Breast epithelium (tissue), 4 donors: ENCODE measurements at regions not wholly inside any gene's neighbourhood (a gene's known extent, or its start where the extent isn't known, plus 50 kb on each side); places are given as distances from the start of the nearest gene placed in this dataset.

ENCODE experiments used
- DNase-seq, 2 donors: peaks; one replicate each; pipeline ENCODE4 v3.0.0-alpha.2; 2019; ENCODE audit warnings: low spot score in 2 of 2
- H3K27ac ChIP-seq, 2 donors: fragments of 200-600 bp; sonication (generic) in 1 of 2; one replicate each; pipeline ENCODE4 v1.5.1; 2016 to 2019; ENCODE audit warnings: mild to moderate bottlenecking in 1 of 2
- H3K27me3 ChIP-seq, 2 donors: fragments of 200-600 bp; sonication (generic) in 1 of 2; one replicate each; pipeline versions ENCODE4 v1.5.1 to v1.6.0; 2017 to 2019; ENCODE audit warnings: control low read depth in 1 of 2, mild to moderate bottlenecking in 1 of 2
- H3K36me3 ChIP-seq: fragments of 200-600 bp; one replicate; pipeline ENCODE4 v1.5.1; 2019
- H3K4me1 ChIP-seq, 2 donors: fragments of 200-600 bp; sonication (generic); one replicate each; pipeline ENCODE4 v1.5.1; 2016 to 2019; ENCODE audit warnings: control low read depth in 1 of 2
- H3K4me3 ChIP-seq, 3 donors: fragments of 200-600 bp; sonication (generic); 1 replicate in 2 of 3; 2 replicates in 1 of 3; pipeline ENCODE4 v1.5.1; 2016 to 2019; ENCODE audit warnings: mild to moderate bottlenecking in 3 of 3, moderate library complexity in 2 of 3
- H3K9me3 ChIP-seq, 2 donors: fragments of 200-600 bp; sonication (generic) in 1 of 2; one replicate each; pipeline ENCODE4 v1.5.1; 2016 to 2019; ENCODE audit warnings: control low read depth in 1 of 2
- POLR2A ChIP-seq: fragments of 450-650 bp; IDR thresholded peaks from one replicate; pipeline ENCODE4 v1.6.1; 2016; ENCODE audit warnings: antibody characterized with exemption, mild to moderate bottlenecking, moderate library complexity
- POLR2AphosphoS5 ChIP-seq, 3 donors: sonication (generic); formaldehyde crosslinking; IDR thresholded peaks; one replicate each; pipeline ENCODE4 v1.6.1; 2017; ENCODE audit warnings: antibody characterized with exemption in 3 of 3
- intact Hi-C: fragments of 100-400 bp; cut with DNase I; formaldehyde crosslinking; loops from one replicate; pipeline ENCODE4 v1.15.1; 2023; ENCODE audit warnings: low total_unique reads
- TF ChIP-seq, protein P1 (sequence below), 3 donors: fragments of 450-650 bp; IDR thresholded peaks; one replicate each; pipeline ENCODE4 v1.5.1; 2016 to 2017; ENCODE audit warnings: antibody characterized with exemption in 3 of 3, mild to moderate bottlenecking in 3 of 3, moderate library complexity in 3 of 3

DNA sequence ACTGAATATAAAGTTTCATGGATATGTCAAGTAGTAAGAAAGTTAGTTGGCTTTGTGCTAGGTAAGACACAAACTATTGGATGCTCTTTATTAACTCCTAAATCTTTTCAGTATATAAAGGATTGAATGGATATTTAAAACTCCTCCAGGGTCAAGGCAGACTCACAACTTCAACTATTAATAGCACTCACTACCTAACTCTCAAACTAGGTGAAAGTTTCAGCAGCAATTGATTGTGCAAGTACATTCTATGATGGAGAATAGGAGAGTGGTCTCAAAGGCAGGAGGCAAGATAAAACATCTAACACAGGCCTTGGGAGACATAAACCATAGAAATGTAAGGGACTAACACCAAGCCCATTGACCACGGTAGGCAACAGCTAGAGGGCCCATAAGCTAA, 328.9 kb upstream of the CHAC2 start:
- DNase-seq = no peak
- no peaks in the 10 kb centered on the region for H3K36me3 ChIP-seq
- intact Hi-C loops = no loop called here
- no peaks in the 10 kb centered on the region for H3K9me3 ChIP-seq
- no peak overlapping the region for H3K4me3 ChIP-seq
- no peaks in the 10 kb centered on the region for H3K27me3 ChIP-seq
- TF ChIP-seq POLR2AphosphoS5 (IDR thresholded peaks at IDR 0.05) (no peak), POLR2A (no peak)
- TF ChIP-seq, protein P1, sequence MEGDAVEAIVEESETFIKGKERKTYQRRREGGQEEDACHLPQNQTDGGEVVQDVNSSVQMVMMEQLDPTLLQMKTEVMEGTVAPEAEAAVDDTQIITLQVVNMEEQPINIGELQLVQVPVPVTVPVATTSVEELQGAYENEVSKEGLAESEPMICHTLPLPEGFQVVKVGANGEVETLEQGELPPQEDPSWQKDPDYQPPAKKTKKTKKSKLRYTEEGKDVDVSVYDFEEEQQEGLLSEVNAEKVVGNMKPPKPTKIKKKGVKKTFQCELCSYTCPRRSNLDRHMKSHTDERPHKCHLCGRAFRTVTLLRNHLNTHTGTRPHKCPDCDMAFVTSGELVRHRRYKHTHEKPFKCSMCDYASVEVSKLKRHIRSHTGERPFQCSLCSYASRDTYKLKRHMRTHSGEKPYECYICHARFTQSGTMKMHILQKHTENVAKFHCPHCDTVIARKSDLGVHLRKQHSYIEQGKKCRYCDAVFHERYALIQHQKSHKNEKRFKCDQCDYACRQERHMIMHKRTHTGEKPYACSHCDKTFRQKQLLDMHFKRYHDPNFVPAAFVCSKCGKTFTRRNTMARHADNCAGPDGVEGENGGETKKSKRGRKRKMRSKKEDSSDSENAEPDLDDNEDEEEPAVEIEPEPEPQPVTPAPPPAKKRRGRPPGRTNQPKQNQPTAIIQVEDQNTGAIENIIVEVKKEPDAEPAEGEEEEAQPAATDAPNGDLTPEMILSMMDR (IDR thresholded peaks at IDR 0.05) = no peak
- no peaks in the 10 kb centered on the region for H3K4me1 ChIP-seq
- no peak overlapping the region for H3K27ac ChIP-seq

DNA sequence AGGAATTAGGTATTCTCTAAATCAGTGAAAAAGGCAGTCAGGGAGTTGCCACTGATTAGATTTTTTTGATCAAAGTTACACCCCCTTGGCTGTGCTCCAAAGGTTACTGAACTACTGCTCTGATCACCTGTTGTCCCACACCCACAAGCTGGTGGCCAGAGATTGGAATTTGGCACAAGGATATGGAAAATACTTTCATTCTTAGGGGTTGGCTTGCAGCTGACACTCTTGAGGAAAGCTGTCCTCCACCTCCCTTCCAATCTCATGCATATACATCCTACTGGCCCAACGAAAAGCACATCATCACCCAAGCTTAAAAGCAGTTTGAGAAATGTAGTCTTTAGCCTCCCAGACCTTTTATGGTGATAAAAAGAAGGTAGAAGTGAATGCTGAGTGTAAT, 329.5 kb upstream of the CHAC2 start:
- intact Hi-C loops = no loop called here
- no peak for TF ChIP-seq POLR2A
- TF ChIP-seq POLR2AphosphoS5 (IDR thresholded peaks at IDR 0.05) = no peak
- TF ChIP-seq, protein P1 (IDR thresholded peaks at IDR 0.05) = no peak
- no peak overlapping the region for H3K4me3 ChIP-seq

DNA sequence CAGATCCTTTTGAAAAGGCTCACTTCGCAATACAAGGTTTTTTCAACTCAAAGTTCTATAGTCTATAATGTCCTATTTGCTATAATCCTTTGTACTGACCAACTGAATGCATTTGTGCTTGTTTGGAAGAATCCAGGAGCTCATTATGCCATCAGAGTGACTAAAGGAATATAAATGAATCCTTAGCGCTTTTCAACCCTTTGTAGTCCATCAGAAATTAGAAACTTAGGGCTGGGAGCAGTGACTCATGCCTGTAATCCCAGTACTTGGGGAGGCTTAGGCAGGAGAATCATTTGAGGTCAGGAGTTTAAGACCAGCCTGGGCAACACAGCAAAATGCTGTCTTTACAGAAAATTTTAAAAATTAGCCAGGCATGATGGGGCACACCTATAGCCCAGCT, 330.2 kb upstream of the CHAC2 start:
- TF ChIP-seq, protein P1 (IDR thresholded peaks at IDR 0.05) = no peak
- TF ChIP-seq POLR2A = no peak
- TF ChIP-seq POLR2AphosphoS5 (IDR thresholded peaks at IDR 0.05) = no peak
- H3K27me3 ChIP-seq = no peaks in the 10 kb centered on the region
- no peak overlapping the region for H3K27ac ChIP-seq
- H3K4me3 ChIP-seq = no peak overlapping the region
- H3K36me3 ChIP-seq = no peaks in the 10 kb centered on the region
- H3K4me1 ChIP-seq = no peaks in the 10 kb centered on the region
- no peaks in the 10 kb centered on the region for H3K9me3 ChIP-seq
- DNase-seq = no peak
- intact Hi-C loops = no loop called here

More for the DNA sequence above, 329.5 kb upstream of the CHAC2 start:
- Histone ChIP-seq H3K36me3 (no peaks in the 10 kb centered on the region), H3K9me3 (no peaks in the 10 kb centered on the region), H3K4me1 (no peaks in the 10 kb centered on the region), H3K27ac (no peak overlapping the region), H3K27me3 (no peaks in the 10 kb centered on the region)
- DNase-seq = no peak

DNA sequence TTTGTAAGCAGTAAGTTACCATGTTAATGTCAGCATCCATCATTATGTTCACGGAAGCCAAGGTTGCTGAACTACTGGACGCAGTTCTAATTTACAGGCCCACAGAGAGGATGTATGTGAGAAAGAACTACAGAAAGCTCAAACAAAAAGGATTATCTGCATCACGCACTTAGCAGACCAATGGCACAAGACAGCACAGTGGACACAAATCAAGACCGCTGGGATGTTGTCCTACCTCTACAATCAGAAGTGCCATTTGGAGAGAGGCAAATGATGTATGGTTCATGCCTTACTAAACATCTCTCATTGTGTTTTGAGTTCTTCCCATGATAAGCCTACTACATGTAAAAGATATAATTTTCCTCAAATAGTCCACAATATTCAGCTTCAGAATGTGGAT, 330.7 kb upstream of the CHAC2 start:
- Histone ChIP-seq H3K4me1 (no peaks in the 10 kb centered on the region), H3K27me3 (no peaks in the 10 kb centered on the region), H3K36me3 (no peaks in the 10 kb centered on the region), H3K27ac (no peak overlapping the region), H3K4me3 (no peak overlapping the region), H3K9me3 (no peaks in the 10 kb centered on the region)
- TF ChIP-seq POLR2AphosphoS5 (IDR thresholded peaks at IDR 0.05) = no peak
- TF ChIP-seq, protein P1 (IDR thresholded peaks at IDR 0.05) = no peak
- no peak for TF ChIP-seq POLR2A
- intact Hi-C loops = no loop called here
- no peak for DNase-seq

DNA sequence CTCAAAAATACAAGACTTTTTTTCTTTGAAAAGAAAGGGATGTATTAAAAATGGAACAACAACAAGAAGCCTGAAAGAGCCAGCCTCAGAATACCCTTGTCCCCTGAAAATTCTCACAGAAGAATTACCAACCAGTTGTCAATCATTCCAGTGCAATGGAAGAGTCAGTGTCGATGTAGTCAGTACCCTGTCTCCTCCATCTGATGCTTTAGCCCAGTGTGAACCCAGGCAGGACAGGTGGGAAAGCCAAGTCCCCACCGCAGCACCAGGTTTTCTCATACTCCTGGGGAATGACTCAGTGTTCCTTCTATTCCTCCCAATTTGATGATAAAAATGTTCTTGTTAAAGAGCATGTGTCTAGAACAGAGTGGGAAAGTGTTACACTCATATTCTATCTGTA, 332.0 kb upstream of the CHAC2 start:
- H3K4me1 ChIP-seq = no peaks in the 10 kb centered on the region
- no peak for DNase-seq
- H3K4me3 ChIP-seq = no peak overlapping the region
- no peaks in the 10 kb centered on the region for H3K36me3 ChIP-seq
- intact Hi-C loops = no loop called here
- no peaks in the 10 kb centered on the region for H3K9me3 ChIP-seq
- TF ChIP-seq, protein P1 (IDR thresholded peaks at IDR 0.05) = no peak
- no peak overlapping the region for H3K27ac ChIP-seq
- no peaks in the 10 kb centered on the region for H3K27me3 ChIP-seq
